OCI-LY3 (cell line): ENCODE measurements at regions not wholly inside any gene's neighbourhood (a gene's known extent, or its start where the extent isn't known, plus 50 kb on each side); places are given as distances from the start of the nearest gene placed in this dataset.

Experiments used
- H2AFZ ChIP-seq: fragments of 200-600, 300-600 bp; shearing (Covaris generic); 2 replicates; pipeline ENCODE4 v1.6.0; 2014; ENCODE audit warnings: antibody characterized with exemption, low read depth, low read length
- H3K27ac ChIP-seq: fragments of 200-600, 300-600 bp; sonication (generic); 2 replicates; pipeline ENCODE4 v1.5.1; 2014; ENCODE audit warnings: mild to moderate bottlenecking, low read length, moderate library complexity, mixed read lengths
- H3K27me3 ChIP-seq: fragments of 200-600, 300-600 bp; sonication (generic); 2 replicates; pipeline ENCODE4 v1.6.1; 2014; ENCODE audit warnings: low read depth, low read length, mixed read lengths
- H3K36me3 ChIP-seq: fragments of 200-600, 300-600 bp; sonication (generic); replicated peaks from 2 replicates; pipeline ENCODE3; 2014; ENCODE audit warnings: low read depth, low read length, mixed read lengths
- H3K4me1 ChIP-seq: fragments of 300-600, 200-600 bp; sonication (generic); 2 replicates; pipeline ENCODE4 v1.6.1; 2014; ENCODE audit warnings: low read length, mixed read lengths
- H3K4me2 ChIP-seq: fragments of 200-600, 300-600 bp; sonication (generic); 2 replicates; pipeline ENCODE4 v1.6.1; 2014; ENCODE audit warnings: low read length, mixed read lengths
- H3K4me3 ChIP-seq: fragments of 300-600, 200-600 bp; sonication (generic); 2 replicates; pipeline ENCODE4 v1.5.1; 2014; ENCODE audit warnings: antibody characterized with exemption, mild to moderate bottlenecking, low read length, moderate library complexity
- H3K79me2 ChIP-seq: fragments of 300-600, 200-600 bp; shearing (Covaris generic); 2 replicates; pipeline ENCODE4 v1.6.1; 2014; ENCODE audit warnings: mild to moderate bottlenecking, low read length, mixed read lengths
- H3K9ac ChIP-seq: fragments of 300-600, 200-600 bp; shearing (Covaris generic); 2 replicates; pipeline ENCODE4 v1.6.0; 2014; ENCODE audit warnings: mild to moderate bottlenecking, low read length, moderate library complexity
- H3K9me3 ChIP-seq: fragments of 200-600, 300-600 bp; shearing (Covaris generic); 2 replicates; pipeline ENCODE4 v1.6.1; 2014; ENCODE audit warnings: low read length, mixed read lengths; ENCODE audit not compliant: insufficient read depth
- H4K20me1 ChIP-seq: fragments of 200-600, 300-600 bp; sonication (generic); 2 replicates; pipeline ENCODE4 v1.6.1; 2016; ENCODE audit warnings: low read length, mixed read lengths; ENCODE audit not compliant: insufficient read depth
- EZH2phosphoT487 ChIP-seq: fragments of 200-600 bp; shearing (Covaris generic); IDR thresholded peaks from 2 replicates; pipeline ENCODE4 v1.6.1; 2018; ENCODE audit warnings: antibody characterized with exemption, mixed run types, low read depth
- TF ChIP-seq, protein P1 (sequence below): fragments of 200-600, 300-600 bp; sonication (generic); IDR thresholded peaks from 2 replicates; pipeline ENCODE4 v1.5.1; 2014; ENCODE audit warnings: antibody characterized with exemption, low read length, low read depth

DNA sequence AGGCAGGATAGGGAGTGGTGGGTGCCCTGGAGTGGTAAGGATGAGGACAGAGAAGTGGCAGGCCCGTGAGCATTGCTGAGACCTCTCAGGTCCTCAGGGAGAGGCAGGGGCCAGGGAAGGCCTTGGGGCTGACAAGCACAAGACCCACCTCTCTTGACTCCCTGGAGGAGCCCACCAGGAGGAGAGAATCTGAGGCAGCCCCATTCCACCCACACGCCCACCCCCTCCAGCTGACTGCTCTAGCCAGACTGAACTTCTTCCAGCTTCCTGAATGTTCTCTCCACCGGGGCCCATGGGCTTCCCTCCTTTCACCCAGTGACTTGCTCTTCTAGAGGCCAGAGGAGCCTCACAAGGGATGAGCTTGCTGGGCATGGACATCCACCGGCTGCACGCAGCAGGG, 1403.0 kb downstream of the BRD1 start:
- Histone ChIP-seq H3K4me3 (no peak overlapping the region), H3K9me3 (no peaks in the 10 kb centered on the region), H3K79me2 (no peaks in the 10 kb centered on the region), H3K36me3 (no peaks in the 10 kb centered on the region), H3K27me3 (peaks cover 29% of the 10 kb centered on the region), H3K4me1 (no peaks in the 10 kb centered on the region), H2AFZ (no peak overlapping the region), H3K9ac (no peak overlapping the region), H3K4me2 (no peak overlapping the region), H4K20me1 (peaks cover 7% of the 10 kb centered on the region; the same call in 1 of the 2 replicates), H3K27ac (no peak overlapping the region)
- TF ChIP-seq, protein P1, sequence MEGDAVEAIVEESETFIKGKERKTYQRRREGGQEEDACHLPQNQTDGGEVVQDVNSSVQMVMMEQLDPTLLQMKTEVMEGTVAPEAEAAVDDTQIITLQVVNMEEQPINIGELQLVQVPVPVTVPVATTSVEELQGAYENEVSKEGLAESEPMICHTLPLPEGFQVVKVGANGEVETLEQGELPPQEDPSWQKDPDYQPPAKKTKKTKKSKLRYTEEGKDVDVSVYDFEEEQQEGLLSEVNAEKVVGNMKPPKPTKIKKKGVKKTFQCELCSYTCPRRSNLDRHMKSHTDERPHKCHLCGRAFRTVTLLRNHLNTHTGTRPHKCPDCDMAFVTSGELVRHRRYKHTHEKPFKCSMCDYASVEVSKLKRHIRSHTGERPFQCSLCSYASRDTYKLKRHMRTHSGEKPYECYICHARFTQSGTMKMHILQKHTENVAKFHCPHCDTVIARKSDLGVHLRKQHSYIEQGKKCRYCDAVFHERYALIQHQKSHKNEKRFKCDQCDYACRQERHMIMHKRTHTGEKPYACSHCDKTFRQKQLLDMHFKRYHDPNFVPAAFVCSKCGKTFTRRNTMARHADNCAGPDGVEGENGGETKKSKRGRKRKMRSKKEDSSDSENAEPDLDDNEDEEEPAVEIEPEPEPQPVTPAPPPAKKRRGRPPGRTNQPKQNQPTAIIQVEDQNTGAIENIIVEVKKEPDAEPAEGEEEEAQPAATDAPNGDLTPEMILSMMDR = no peak
- no peak for TF ChIP-seq EZH2phosphoT487

DNA sequence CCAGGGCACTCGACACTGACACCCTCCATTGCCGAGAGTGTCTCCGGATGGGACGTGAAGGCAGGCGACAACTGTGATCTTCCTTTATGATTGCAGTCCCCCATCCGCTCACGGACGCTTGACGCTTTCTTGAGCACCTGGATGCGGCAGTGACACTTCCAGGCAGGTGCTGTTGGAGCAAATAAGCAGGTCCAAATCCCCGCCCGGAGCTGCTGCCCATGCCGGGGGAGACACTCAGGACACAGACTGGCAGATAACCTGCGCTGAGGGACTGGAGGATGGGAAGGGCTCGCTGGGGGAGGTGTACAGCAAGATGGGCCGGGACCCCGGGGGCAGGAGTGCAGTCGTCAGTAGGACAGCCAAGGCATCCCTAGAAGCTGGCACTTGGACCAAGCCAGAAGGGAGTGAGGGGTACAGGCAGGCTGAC, 1403.5 kb downstream of the BRD1 start:
- no peaks in the 10 kb centered on the region for H3K79me2 ChIP-seq
- no peak overlapping the region for H3K27ac ChIP-seq
- peaks cover 29% of the 10 kb centered on the region for H3K27me3 ChIP-seq
- H3K9ac ChIP-seq = no peak overlapping the region
- H2AFZ ChIP-seq = no peak overlapping the region
- H3K4me3 ChIP-seq = no peak overlapping the region
- no peak overlapping the region for H3K4me2 ChIP-seq
- H4K20me1 ChIP-seq = peaks cover 7% of the 10 kb centered on the region; the same call in 1 of the 2 replicates
- TF ChIP-seq, protein P1 = no peak
- no peak for TF ChIP-seq EZH2phosphoT487
- no peaks in the 10 kb centered on the region for H3K4me1 ChIP-seq
- no peaks in the 10 kb centered on the region for H3K36me3 ChIP-seq
- H3K9me3 ChIP-seq = no peaks in the 10 kb centered on the region

DNA sequence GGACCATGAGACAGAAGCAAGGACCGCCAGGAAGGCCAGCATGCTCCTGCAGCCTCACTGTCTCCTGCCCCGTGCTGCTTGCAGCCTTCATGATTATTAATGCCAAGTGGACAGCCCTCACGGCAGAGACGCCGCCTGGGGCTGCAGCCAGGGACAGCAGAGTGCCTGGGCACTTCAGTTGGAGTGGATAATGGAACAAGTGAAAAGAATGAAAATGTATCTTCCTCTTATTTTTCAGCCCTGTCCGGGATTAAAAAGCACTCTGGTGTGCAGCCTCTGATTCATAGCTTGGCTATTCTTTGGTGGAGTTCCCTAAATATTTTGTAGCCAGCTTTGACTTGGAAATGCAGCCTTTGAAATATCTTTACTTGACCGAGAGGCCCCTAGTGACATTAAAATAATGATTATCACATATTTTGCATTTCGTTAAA, 1404.2 kb downstream of the BRD1 start:
- no peak overlapping the region for H3K9ac ChIP-seq
- no peaks in the 10 kb centered on the region for H3K36me3 ChIP-seq
- no peak overlapping the region for H2AFZ ChIP-seq
- no peak overlapping the region for H3K4me3 ChIP-seq
- no peak overlapping the region for H3K27ac ChIP-seq
- H3K4me1 ChIP-seq = no peaks in the 10 kb centered on the region
- H4K20me1 ChIP-seq = peaks cover 7% of the 10 kb centered on the region; the same call in 1 of the 2 replicates
- no peaks in the 10 kb centered on the region for H3K9me3 ChIP-seq
- TF ChIP-seq, protein P1 = no peak
- TF ChIP-seq EZH2phosphoT487 = no peak
- peaks cover 28% of the 10 kb centered on the region for H3K27me3 ChIP-seq
- no peaks in the 10 kb centered on the region for H3K79me2 ChIP-seq
- H3K4me2 ChIP-seq = no peak overlapping the region

DNA sequence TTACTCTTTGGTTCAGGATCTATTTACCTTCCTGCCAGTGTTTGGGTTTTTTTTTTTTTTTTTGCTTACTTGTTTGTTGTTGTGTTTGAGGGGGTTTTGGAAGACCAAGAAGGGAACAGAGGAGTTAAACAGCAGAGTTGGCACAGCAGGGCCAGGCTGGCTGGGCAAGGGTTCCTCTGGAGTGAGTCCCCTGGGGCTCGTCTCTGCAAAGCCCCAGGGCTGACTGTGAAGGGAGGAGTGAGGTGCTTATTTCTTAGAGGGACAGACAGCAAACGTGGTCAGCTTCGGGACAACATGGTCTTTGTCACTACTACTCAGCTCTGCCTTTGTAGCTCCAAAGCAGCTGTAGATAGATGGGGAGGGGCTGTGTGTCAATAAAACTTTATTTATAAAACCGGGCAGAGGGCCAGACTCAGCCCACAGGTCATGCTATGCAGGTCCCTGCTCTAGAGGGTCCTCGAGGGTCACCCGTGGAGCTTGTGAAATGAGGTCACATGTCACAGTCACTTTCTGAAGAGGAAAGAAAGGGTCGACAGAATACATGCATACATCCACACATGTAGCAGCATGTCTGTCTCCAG, 1404.7 kb downstream of the BRD1 start:
- H4K20me1 ChIP-seq = peaks cover 7% of the 10 kb centered on the region; the same call in 1 of the 2 replicates
- no peak for TF ChIP-seq EZH2phosphoT487
- TF ChIP-seq, protein P1 = no peak
- no peaks in the 10 kb centered on the region for H3K9me3 ChIP-seq
- no peak overlapping the region for H3K4me3 ChIP-seq
- H3K4me1 ChIP-seq = no peaks in the 10 kb centered on the region
- H2AFZ ChIP-seq = no peak overlapping the region
- no peak overlapping the region for H3K9ac ChIP-seq
- peaks cover 29% of the 10 kb centered on the region for H3K27me3 ChIP-seq
- no peak overlapping the region for H3K27ac ChIP-seq
- no peaks in the 10 kb centered on the region for H3K36me3 ChIP-seq
- H3K4me2 ChIP-seq = no peak overlapping the region
- H3K79me2 ChIP-seq = no peaks in the 10 kb centered on the region
